HUES48 (cell line): ENCODE measurements at regions not wholly inside any gene's neighbourhood (a gene's known extent, or its start where the extent isn't known, plus 50 kb on each side); places are given as distances from the start of the nearest gene placed in this dataset.

Source experiments
- H3K27ac ChIP-seq: one replicate; pipeline ENCODE4 v1.7.0; 2013; ENCODE audit warnings: low read depth, low read length, inconsistent platforms
- H3K27me3 ChIP-seq: 2 replicates; pipeline ENCODE4 v1.6.1; 2013; ENCODE audit warnings: mild to moderate bottlenecking, low read length; ENCODE audit not compliant: control insufficient read depth, insufficient read depth
- H3K36me3 ChIP-seq: 2 replicates; pipeline ENCODE4 v1.6.1; 2013; ENCODE audit warnings: low read length; ENCODE audit not compliant: control insufficient read depth, insufficient read depth
- H3K4me1 ChIP-seq: 2 replicates; pipeline ENCODE4 v1.6.1; 2013; ENCODE audit warnings: mild to moderate bottlenecking, low read length; ENCODE audit not compliant: control insufficient read depth, insufficient read depth
- H3K4me3 ChIP-seq: 2 replicates; pipeline ENCODE4 v1.5.1; 2013; ENCODE audit warnings: mild to moderate bottlenecking, low read depth, low read length
- H3K9ac ChIP-seq: 2 replicates; pipeline ENCODE4 v1.6.1; 2013; ENCODE audit warnings: mild to moderate bottlenecking, low read depth, low read length, moderate library complexity
- H3K9me3 ChIP-seq: 2 replicates; pipeline ENCODE4 v1.6.1; 2013; ENCODE audit warnings: low read length; ENCODE audit not compliant: control insufficient read depth, insufficient read depth

DNA sequence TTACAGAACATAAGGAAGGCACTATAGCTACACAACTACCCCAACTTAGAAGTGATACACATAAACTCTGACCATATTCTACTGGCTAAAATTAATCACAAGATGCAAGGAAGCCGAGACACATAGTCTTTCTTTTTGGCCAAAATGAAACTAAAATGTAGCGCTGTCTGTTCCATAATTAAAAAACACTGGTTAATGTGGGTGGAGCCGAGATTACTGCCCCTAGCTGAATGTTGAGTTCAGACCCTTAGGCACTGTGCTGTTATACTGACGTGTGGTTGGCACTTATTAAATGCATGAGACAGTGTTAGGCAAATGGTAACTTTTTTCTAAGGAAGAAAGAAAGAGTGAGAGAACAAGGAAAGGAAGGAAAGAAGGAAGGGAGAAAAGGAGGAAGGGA is 254.6 kb upstream of the RND3 start:
- Histone ChIP-seq H3K4me3 (no peak overlapping the region), H3K9me3 (no peaks in the 10 kb centered on the region), H3K4me1 (peaks cover 14% of the 10 kb centered on the region), H3K27me3 (no peaks in the 10 kb centered on the region), H3K36me3 (no peaks in the 10 kb centered on the region), H3K27ac (no peak overlapping the region), H3K9ac (no peak overlapping the region)

DNA sequence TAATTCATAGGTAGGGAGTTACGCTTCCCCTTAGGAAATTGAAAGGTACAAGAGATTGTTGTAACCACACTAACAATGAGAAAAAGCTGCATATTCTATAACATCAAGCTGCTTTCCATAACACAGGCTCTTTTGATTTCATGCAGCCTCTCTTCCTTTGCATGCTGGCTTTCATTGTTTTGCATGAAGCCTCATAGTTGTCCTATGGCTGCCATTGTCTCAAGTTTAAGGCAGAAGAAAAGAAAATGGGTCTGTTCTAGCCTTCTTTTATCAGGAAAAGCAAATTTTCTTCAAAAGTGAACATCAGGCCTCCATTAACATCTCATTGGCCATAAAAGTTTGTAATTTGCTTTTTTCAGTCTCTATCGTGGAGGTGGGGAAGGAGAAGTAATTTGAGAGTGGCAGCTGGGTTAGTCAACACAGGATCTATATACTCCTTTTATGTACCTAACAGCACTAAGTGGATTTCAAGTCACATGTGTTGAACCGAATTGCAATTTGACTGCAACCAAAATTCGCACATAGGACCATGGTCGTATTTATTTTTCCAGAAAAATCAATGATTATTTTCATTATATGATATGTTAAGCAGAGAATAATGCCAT is 248.5 kb upstream of the RND3 start:
- no peak overlapping the region for H3K9ac ChIP-seq
- peak overlapping the region; percentile 4 for H3K4me3 ChIP-seq
- peaks cover 48% of the 10 kb centered on the region for H3K4me1 ChIP-seq
- H3K27me3 ChIP-seq: no peaks in the 10 kb centered on the region
- H3K27ac ChIP-seq: peak overlapping the region; percentile 91
- no peaks in the 10 kb centered on the region for H3K9me3 ChIP-seq
- no peaks in the 10 kb centered on the region for H3K36me3 ChIP-seq

DNA sequence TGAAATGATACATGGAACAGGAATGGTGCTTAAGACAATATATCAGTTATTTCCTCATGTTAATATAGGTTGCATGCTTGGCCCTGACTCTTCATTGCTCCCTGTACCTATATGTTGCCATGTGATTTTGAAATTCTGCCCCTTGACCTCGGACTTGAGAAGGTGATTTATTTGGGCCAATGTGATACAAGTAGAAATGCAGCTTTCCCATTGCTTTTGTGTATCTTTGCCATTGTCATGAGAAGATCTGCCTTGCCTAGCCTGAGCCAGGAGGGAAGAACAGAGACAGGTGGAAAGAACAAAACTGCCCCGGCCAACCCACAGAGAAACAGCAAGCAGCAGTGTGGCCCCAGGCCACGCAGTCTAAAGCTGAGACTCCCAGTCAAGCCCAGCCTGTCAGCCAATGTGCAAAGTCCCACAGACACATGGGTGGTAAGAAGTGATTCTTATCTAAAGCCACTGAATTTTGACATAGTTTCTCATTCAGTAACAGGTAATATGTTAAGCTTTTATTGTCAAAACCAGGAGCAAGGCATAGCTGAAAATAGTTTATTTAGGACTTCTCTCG is 245.7 kb upstream of the RND3 start:
- H3K9ac ChIP-seq: no peak overlapping the region
- peak overlapping the region; percentile 5 for H3K27ac ChIP-seq

DNA sequence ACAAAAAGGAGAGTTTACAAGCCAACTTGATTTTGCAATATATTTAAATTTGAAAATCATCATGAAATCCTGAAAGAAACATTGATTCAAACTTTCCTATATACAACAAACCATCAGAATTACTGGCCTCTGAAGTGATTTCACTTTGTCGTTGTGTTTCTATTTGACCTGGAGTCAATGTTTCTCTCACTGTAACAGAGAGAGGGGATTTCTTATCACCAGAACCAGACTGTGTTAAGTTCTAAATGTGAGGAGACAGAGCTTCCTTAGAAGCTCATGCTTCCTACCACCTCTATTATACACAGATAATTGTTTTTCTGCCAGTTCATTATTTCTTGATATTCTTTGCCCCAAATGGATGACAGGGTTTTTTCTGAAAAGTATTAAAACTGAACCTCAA is 245.0 kb upstream of the RND3 start:
- Histone ChIP-seq H3K27me3 (no peaks in the 10 kb centered on the region), H3K4me3 (no peak overlapping the region), H3K9me3 (no peaks in the 10 kb centered on the region), H3K36me3 (no peaks in the 10 kb centered on the region), H3K27ac (no peak overlapping the region), H3K9ac (no peak overlapping the region), H3K4me1 (peaks cover 44% of the 10 kb centered on the region)

More for the DNA sequence above, 245.7 kb upstream of the RND3 start:
- Histone ChIP-seq H3K4me3 (no peak overlapping the region), H3K4me1 (peaks cover 48% of the 10 kb centered on the region), H3K27me3 (no peaks in the 10 kb centered on the region), H3K9me3 (no peaks in the 10 kb centered on the region), H3K36me3 (no peaks in the 10 kb centered on the region)

DNA sequence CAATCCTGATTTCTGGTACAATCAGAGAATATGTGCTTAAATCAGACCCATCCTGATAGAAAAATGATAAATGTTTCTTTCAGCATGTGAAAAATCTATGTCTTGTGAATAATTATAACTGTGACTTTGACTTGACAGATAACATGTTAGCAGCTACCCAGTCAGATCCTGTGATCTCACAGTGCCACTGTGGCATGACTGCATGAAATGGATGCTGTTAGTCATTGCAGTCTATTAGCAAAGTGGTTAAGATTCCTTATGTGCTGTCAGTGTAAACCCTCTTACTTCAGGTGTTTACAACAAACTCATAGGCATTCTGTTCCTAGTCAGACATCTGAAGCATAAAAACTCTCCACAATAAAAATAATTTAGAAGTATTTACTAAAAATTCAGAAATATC is 244.6 kb upstream of the RND3 start:
- H3K27me3 ChIP-seq: no peaks in the 10 kb centered on the region
- H3K36me3 ChIP-seq: no peaks in the 10 kb centered on the region
- H3K9ac ChIP-seq: no peak overlapping the region
- H3K27ac ChIP-seq: no peak overlapping the region
- H3K4me3 ChIP-seq: no peak overlapping the region
- H3K9me3 ChIP-seq: no peaks in the 10 kb centered on the region
- H3K4me1 ChIP-seq: peaks cover 40% of the 10 kb centered on the region

DNA sequence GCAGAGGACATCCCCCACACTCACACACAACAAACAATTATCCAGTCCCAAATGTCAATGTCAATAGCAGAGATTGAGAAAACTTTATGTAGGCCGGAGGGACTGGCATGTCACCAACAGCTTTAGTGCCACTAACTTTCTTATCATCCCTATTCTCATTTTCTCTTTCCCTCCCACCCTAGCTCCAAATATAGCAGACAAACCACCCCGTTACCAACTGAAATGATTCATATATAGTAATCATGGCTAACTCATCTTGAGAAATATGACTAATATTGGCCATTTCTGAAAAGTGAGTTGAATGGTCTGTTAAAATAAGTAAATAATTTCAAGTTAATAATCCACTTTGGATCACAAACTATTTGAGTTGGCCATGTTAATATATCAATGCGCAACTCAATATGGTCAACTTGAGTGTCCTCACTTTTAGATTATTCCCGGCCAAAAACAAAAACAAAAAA is 242.1 kb upstream of the RND3 start:
- Histone ChIP-seq H3K27me3 (no peaks in the 10 kb centered on the region), H3K4me1 (peaks cover 17% of the 10 kb centered on the region), H3K36me3 (no peaks in the 10 kb centered on the region), H3K27ac (no peak overlapping the region), H3K4me3 (no peak overlapping the region), H3K9ac (no peak overlapping the region), H3K9me3 (0 out of 2 replicates have a peak, but pooled peaks cover 5% of the 10 kb centered on the region)

DNA sequence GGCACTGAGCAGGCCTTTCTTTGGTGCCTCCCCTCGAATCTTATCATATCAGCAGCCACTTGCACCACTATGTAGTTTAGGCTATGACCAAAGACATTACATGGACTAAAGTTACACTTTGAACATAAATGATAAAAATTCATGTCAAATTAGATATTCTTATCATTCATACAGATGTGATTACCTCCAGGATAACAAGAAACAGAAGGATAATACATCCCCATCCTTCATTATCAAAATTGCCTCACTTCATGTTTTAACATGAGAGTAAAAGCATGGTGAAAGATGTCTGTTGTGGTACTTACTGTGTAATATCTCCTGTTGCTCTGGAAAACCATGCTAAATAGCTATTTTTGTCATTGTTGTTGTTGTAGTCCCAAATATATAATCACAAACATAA is 230.8 kb upstream of the RND3 start:
- H3K9me3 ChIP-seq: no peaks in the 10 kb centered on the region
- no peaks in the 10 kb centered on the region for H3K4me1 ChIP-seq
- H3K27ac ChIP-seq: no peak overlapping the region
- H3K36me3 ChIP-seq: no peaks in the 10 kb centered on the region
- no peaks in the 10 kb centered on the region for H3K27me3 ChIP-seq
- H3K4me3 ChIP-seq: no peak overlapping the region
- H3K9ac ChIP-seq: no peak overlapping the region

DNA sequence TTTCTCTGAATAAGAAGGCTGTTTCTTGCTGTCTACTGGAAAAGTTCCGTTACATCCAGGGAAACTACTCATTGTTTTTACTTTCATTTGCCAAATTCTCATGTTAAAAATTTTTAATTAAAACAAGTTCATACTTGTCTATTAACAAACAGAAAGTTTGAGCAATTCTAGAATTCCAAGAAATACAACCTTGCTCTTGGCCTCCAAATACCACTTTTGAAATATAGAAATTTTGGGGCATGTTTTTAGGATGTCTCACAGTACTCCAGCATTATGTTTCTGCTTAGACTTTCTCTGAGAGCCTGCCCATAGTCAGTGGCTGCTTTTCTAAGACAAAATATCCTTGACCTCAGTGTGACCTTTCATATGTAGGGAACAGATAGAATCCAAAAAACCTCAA is 228.7 kb upstream of the RND3 start:
- Histone ChIP-seq H3K27me3 (no peaks in the 10 kb centered on the region), H3K36me3 (no peaks in the 10 kb centered on the region), H3K27ac (no peak overlapping the region), H3K9me3 (no peaks in the 10 kb centered on the region), H3K4me3 (no peak overlapping the region), H3K4me1 (no peaks in the 10 kb centered on the region), H3K9ac (no peak overlapping the region)

DNA sequence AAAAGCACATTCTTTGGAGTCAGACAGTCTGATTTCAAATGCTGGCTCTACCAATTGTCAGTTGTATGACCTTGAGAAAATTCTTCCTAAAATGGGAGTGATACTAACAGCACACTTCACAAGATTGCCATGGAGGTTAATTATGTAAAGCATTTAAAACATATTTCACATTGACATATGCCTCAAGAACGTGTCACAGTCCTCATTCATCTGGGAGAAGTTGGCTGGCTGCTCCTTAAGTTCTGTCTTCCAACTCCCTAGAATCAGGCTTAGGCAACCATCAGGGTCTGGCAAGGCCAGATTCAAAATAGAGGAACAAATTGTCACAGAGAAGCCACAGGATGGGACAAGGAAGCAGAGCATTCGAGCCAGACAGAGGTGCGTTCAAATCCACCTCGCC is 228.0 kb upstream of the RND3 start:
- Histone ChIP-seq H3K9ac (no peak overlapping the region), H3K9me3 (no peaks in the 10 kb centered on the region), H3K27ac (no peak overlapping the region), H3K4me1 (peaks cover 4% of the 10 kb centered on the region), H3K4me3 (no peak overlapping the region), H3K27me3 (no peaks in the 10 kb centered on the region), H3K36me3 (no peaks in the 10 kb centered on the region)

DNA sequence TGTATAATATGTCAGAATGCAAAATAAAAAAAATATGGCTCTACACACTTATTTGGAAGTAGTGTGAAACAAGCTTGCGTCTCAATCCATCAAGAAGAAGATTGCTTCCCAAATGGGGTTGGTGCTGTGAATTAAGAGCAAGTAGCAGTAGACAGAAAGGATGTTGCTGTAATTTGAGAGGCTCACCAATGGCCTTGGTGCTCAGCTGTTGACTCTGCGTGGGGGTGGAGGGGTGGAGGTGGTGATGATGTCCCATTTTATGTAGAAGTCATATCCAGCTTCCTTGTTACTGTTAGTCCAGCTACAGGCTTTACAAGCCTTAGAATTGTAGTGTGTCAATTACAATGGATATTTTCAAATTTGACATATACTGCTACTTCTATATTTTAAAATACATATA is 223.4 kb upstream of the RND3 start:
- H3K27me3 ChIP-seq: no peaks in the 10 kb centered on the region
- H3K9me3 ChIP-seq: no peaks in the 10 kb centered on the region
- no peak overlapping the region for H3K9ac ChIP-seq
- H3K4me1 ChIP-seq: peaks cover 14% of the 10 kb centered on the region
- no peaks in the 10 kb centered on the region for H3K36me3 ChIP-seq
- H3K27ac ChIP-seq: no peak overlapping the region
- H3K4me3 ChIP-seq: no peak overlapping the region

DNA sequence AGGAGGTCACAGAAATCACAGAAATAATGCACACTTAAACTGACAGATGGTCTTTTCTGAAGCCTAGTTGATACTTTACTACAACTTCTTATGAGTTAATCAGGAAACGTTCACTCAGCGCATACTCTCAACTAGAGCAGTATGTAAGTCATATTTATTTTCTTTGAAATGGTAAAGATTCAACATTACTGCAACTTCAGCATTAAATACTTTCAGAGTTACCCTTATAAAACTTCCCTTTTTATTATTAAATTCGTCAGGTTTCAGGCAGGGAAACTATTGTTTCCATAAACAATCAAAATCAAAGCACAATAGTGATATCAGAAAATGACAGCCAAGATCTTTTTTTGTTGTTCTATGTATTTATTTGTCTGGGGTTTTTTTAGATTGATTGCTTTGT is 222.6 kb upstream of the RND3 start:
- Histone ChIP-seq H3K27ac (no peak overlapping the region), H3K4me3 (no peak overlapping the region), H3K4me1 (peaks cover 17% of the 10 kb centered on the region), H3K9me3 (no peaks in the 10 kb centered on the region), H3K27me3 (no peaks in the 10 kb centered on the region), H3K36me3 (no peaks in the 10 kb centered on the region), H3K9ac (no peak overlapping the region)
